HepG2 (cell line): ENCODE measurements at regions not wholly inside any gene's neighbourhood (a gene's known extent, or its start where the extent isn't known, plus 50 kb on each side); places are given as distances from the start of the nearest gene placed in this dataset.

Source experiments
- HOXA3 ChIP-seq: sonication (generic); formaldehyde crosslinking; IDR thresholded peaks from 2 replicates; pipeline ENCODE4 v1.5.0; 2020; ENCODE audit warnings: missing genetic modification reagents
- MEIS2 ChIP-seq: sonication (generic); formaldehyde crosslinking; IDR thresholded peaks from 2 replicates; pipeline ENCODE4 v1.9.0; 2021; ENCODE audit warnings: mild to moderate bottlenecking, missing genetic modification reagents
- PPARG ChIP-seq: conservative IDR thresholded peaks from 2 replicates; pipeline ENCODE4 v1.6.1; 2016; ENCODE audit warnings: missing biosample characterization, missing genetic modification reagents
- SOX5 ChIP-seq: IDR thresholded peaks from 2 replicates; pipeline ENCODE4 v1.6.1; 2016; ENCODE audit warnings: borderline replicate concordance
- TFAP4 ChIP-seq: sonication (generic); IDR thresholded peaks from 2 replicates; pipeline ENCODE4 v1.6.1; 2016; ENCODE audit warnings: low read depth, borderline replicate concordance
- ZBTB46 ChIP-seq: sonication (generic); formaldehyde crosslinking; IDR thresholded peaks from 2 replicates; pipeline ENCODE4 v1.4.0; 2020; ENCODE audit warnings: mild to moderate bottlenecking, missing genetic modification reagents, borderline replicate concordance
- ZNF331 ChIP-seq: sonication (generic); formaldehyde crosslinking; IDR thresholded peaks from 2 replicates; pipeline ENCODE4 v1.4.0; 2020; ENCODE audit warnings: missing genetic modification reagents
- TF ChIP-seq, protein P1 (sequence below): sonication (generic); formaldehyde crosslinking; IDR thresholded peaks from 2 replicates; pipeline ENCODE4 v1.5.0; 2020; ENCODE audit warnings: mild to moderate bottlenecking, missing genetic modification reagents, borderline replicate concordance
- TF ChIP-seq, protein P2 (sequence below): sonication (generic); formaldehyde crosslinking; IDR thresholded peaks from 2 replicates; pipeline ENCODE4 v1.4.0; 2020; ENCODE audit warnings: missing genetic modification reagents
- TF ChIP-seq, protein P3 (sequence below), 2 experiments: fragments of 450-650 bp in 1 of 2; sonication (generic) in 1 of 2; formaldehyde crosslinking; IDR thresholded peaks; 2 replicates each; pipeline versions ENCODE4 v1.5.0 to v1.8.0; 2020 to 2022; ENCODE audit warnings: mild to moderate bottlenecking in 1 of 2, missing genetic modification reagents in 1 of 2
- TF ChIP-seq, protein P4 (sequence below): sonication (generic); formaldehyde crosslinking; IDR thresholded peaks from 2 replicates; pipeline ENCODE4 v1.5.0; 2020; ENCODE audit warnings: mild to moderate bottlenecking, missing genetic modification reagents
- TF ChIP-seq, protein P5 (sequence below): sonication (generic); formaldehyde crosslinking; IDR thresholded peaks from 2 replicates; pipeline ENCODE4 v1.5.1; 2020; ENCODE audit warnings: missing genetic modification reagents, mild to moderate bottlenecking, borderline replicate concordance

DNA sequence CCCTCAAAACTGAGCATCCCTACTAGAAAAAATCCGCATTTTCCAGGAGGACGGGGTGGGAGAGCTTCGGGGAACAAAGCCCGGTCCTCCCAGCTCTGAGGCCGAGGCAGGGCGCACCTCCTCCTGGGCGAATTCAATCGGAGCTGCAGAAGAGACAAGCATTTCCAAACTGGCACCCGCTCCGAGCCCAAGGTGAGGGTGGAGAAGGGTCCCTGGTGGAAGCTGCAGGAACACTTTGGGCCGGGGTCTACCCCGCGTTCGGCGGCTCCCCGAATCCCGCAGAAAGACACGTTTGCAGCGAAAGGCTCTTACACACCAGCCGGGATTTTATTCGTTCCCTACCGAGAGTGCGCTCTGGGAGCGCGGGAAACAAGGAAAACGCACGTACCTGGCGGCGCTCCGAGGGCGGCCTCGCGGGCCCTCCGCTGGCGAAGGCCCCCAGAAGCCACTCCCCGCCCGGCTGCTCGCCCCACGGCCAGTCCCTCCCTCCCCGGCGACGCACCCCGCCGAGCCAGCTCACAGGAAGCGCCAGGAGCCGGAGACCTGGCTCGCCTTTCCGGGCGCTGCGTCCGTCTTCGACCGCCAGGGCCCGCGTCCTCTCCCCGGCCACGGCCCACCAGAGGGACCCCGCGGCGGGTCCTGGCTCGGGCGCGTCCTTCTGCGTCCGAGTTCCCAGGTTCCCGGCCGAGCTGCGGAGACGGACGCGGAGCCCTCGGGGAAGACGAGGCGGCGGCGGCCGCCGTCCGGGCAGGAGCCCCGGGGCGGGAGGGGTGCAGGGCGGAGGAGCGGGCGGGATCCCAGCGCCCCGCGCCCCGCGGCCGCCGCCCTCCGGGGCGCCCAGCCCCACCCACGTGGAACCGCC lies 49.8 kb upstream of the BAHCC1 start (continued):
- TF ChIP-seq ZBTB46: 0 out of 2 replicates have a peak, but pooled peaks have one; percentile 3
- TF ChIP-seq, protein P1, sequence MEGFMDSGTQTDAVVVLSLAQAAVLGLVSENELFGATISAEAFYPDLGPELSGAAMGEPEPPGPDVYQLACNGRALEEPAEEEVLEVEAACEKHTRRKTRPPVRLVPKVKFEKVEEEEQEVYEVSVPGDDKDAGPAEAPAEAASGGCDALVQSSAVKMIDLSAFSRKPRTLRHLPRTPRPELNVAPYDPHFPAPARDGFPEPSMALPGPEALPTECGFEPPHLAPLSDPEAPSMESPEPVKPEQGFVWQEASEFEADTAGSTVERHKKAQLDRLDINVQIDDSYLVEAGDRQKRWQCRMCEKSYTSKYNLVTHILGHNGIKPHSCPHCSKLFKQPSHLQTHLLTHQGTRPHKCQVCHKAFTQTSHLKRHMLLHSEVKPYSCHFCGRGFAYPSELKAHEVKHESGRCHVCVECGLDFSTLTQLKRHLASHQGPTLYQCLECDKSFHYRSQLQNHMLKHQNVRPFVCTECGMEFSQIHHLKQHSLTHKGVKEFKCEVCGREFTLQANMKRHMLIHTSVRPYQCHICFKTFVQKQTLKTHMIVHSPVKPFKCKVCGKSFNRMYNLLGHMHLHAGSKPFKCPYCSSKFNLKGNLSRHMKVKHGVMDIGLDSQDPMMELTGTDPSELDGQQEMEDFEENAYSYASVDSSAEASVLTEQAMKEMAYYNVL (CRISPR knock-in tag): no peak
- no peak for TF ChIP-seq TFAP4
- TF ChIP-seq, protein P2, sequence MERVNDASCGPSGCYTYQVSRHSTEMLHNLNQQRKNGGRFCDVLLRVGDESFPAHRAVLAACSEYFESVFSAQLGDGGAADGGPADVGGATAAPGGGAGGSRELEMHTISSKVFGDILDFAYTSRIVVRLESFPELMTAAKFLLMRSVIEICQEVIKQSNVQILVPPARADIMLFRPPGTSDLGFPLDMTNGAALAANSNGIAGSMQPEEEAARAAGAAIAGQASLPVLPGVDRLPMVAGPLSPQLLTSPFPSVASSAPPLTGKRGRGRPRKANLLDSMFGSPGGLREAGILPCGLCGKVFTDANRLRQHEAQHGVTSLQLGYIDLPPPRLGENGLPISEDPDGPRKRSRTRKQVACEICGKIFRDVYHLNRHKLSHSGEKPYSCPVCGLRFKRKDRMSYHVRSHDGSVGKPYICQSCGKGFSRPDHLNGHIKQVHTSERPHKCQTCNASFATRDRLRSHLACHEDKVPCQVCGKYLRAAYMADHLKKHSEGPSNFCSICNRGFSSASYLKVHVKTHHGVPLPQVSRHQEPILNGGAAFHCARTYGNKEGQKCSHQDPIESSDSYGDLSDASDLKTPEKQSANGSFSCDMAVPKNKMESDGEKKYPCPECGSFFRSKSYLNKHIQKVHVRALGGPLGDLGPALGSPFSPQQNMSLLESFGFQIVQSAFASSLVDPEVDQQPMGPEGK (CRISPR knock-in tag): peak; percentile 72
- TF ChIP-seq, protein P3, sequence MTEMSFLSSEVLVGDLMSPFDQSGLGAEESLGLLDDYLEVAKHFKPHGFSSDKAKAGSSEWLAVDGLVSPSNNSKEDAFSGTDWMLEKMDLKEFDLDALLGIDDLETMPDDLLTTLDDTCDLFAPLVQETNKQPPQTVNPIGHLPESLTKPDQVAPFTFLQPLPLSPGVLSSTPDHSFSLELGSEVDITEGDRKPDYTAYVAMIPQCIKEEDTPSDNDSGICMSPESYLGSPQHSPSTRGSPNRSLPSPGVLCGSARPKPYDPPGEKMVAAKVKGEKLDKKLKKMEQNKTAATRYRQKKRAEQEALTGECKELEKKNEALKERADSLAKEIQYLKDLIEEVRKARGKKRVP (CRISPR knock-in tag; IDR thresholded peaks at IDR 0.05): 0 out of 4 replicates have a peak, but pooled peaks of 1 of the 2 experiments have one; percentile 37
- TF ChIP-seq, protein P4, sequence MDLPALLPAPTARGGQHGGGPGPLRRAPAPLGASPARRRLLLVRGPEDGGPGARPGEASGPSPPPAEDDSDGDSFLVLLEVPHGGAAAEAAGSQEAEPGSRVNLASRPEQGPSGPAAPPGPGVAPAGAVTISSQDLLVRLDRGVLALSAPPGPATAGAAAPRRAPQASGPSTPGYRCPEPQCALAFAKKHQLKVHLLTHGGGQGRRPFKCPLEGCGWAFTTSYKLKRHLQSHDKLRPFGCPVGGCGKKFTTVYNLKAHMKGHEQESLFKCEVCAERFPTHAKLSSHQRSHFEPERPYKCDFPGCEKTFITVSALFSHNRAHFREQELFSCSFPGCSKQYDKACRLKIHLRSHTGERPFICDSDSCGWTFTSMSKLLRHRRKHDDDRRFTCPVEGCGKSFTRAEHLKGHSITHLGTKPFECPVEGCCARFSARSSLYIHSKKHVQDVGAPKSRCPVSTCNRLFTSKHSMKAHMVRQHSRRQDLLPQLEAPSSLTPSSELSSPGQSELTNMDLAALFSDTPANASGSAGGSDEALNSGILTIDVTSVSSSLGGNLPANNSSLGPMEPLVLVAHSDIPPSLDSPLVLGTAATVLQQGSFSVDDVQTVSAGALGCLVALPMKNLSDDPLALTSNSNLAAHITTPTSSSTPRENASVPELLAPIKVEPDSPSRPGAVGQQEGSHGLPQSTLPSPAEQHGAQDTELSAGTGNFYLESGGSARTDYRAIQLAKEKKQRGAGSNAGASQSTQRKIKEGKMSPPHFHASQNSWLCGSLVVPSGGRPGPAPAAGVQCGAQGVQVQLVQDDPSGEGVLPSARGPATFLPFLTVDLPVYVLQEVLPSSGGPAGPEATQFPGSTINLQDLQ (CRISPR knock-in tag): no peak
- TF ChIP-seq, protein P5, sequence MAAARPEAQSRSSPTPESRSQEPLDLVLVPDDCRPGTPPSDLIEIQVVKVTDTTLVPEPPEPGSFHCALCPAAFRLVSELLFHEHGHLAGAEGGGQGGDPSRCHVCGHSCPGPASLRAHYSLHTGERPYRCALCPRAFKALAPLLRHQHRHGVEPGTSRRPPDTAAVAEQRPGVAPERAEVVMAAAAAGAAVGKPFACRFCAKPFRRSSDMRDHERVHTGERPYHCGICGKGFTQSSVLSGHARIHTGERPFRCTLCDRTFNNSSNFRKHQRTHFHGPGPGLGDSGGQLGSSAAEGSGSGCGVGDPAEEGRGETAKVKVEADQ: no peak
- TF ChIP-seq ZNF331 (CRISPR knock-in tag): 0 out of 2 replicates have a peak, but pooled peaks have one; percentile 49
- TF ChIP-seq MEIS2: no peak
- no peak; the same call in 1 of the 2 replicates for TF ChIP-seq HOXA3 (CRISPR knock-in tag)
- TF ChIP-seq SOX5 (CRISPR knock-in tag): peak; percentile 40; the same call in 1 of the 2 replicates
- TF ChIP-seq PPARG: 0 out of 2 replicates have a peak, but pooled peaks have one; percentile 11
